GM19372 (cell line): ENCODE measurements at regions not wholly inside any gene's neighbourhood (a gene's known extent, or its start where the extent isn't known, plus 50 kb on each side); places are given as distances from the start of the nearest gene placed in this dataset.
"Not testable (repeated sequence)": the region's sequence is repeated elsewhere in the genome, so short reads cannot be mapped to it uniquely, and the experiment has no call there.

Source experiments
- ATAC-seq: cut with Tn5 transposase; IDR thresholded peaks from one replicate; pipeline ENCODE4 v1.9.1; 2021; ENCODE audit warnings: mild to moderate bottlenecking, low read depth, moderate library complexity; ENCODE audit not compliant: unreplicated experiment

DNA sequence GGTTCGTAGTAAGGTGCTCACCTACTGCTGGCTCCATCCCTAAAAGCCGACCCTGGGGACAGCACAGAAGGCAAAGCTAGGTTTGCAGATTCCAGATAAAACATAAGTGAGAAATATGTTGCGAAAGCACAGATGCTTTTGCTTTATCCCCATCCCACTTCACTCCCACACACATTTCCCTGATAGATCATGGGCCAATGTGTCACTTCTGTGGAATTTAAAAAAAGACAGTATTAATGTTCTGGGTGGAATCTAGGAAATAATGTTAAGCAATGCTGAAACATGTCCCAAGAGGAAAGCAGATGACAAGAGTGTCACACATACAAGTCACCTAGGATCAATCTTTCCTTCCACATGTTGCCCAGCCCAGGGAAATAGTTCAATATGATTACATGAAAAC, 661.0 kb upstream of the MIR17HG start:
- ATAC-seq = no peak

DNA sequence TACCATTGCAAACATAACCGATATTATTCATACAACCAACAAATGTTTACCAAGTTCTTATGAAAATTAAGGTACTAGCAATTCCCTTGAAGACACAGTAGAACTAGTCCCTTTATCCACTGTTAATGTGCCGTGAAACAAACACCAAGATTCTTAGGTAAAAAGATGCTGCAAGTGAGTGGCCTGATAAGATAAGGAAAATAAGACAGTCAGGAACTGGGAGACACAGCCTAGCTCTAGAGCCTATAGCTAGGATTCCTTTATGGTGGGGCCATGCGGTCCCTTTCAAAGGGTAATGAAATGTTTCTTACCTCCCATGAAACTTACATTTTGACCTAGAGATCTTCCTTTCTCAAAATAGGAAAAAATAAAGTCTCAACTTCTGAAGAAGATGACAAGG, 658.4 kb upstream of the MIR17HG start:
- ATAC-seq = no peak

DNA sequence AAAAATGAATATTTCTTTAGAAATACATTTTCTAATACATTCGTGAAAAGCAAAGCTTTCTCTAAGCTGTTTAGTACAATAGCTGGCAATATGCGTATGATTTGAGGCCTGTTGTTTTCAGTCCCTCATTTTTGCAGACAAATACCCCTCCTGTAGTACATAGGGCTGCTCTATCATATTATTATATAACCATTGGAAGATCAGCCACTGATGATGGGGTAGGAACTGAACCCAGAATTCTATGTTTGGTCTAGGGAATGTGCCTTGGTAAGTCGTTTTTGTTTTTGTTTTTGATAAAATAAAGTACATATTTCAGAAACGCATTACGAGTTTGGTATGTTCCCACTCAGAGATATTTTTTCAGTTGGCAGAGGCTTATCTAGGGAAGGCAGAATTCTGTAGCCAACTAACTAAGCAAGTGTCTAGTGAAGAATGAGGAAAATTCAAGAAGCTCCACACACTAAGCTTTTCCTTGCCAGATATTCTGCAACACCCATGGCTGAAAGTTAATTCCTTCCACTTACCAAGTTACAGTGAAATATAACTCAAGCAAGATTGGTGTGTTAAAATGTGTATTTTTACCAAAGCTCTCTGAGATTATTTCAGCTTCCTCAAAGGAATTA, 656.9 kb upstream of the MIR17HG start:
- no peak for ATAC-seq

DNA sequence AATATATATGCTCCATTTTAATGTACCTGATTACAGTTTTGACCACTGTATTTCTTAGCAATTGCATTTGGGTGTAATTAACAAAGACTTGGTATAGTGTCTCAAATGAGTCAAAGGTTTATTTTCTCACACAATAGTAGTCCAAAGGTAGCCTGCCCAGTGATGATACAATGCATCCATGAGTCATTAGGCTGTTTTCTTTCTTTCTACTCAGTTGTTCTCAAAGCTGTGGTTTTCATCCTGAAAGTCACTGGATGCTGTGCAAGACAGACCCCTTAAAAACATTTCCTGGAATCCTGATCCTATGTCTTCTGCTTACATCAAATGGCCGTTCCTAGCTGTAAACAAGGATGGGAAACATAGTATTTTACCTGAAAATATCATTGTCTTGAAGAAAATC, 651.2 kb upstream of the MIR17HG start:
- ATAC-seq = no peak

DNA sequence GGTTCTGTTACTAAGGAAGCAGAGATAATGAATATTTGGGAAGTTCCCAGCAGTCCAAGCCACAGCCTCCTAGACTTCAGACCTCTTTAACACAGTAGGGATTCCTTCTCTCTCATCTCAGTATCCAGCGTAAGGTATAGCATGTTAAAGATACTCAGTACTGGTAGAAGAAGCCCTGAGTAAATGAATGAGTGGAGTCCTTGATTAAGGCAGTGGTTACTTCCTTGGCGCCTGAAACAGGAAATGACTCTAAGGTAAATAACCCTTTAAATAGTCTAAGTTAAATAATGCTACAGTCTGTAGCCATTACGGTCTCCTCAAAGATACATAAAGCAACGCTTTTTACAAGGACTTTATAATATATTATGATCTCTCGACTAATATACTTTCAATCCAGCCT, 650.8 kb upstream of the MIR17HG start:
- ATAC-seq = no peak

DNA sequence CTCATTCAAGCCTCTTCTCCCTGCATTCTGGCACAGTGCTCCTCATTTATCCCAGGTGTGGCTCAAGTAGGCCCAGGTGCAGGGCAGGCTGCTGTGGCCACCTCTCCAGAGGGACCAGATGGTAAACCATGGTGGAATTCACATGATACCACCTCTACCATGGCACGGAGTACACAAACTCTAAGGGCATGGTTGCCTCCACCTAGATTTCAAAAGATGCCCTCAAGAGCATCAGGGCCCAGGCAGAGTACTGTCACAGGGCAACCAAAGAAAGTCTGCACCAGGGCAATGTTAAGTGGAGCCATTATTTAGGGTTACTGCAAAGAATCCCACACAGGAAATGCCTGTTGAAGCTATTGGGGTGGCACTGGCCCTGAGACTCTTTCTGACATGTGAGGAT, 647.1 kb upstream of the MIR17HG start:
- ATAC-seq = no peak

DNA sequence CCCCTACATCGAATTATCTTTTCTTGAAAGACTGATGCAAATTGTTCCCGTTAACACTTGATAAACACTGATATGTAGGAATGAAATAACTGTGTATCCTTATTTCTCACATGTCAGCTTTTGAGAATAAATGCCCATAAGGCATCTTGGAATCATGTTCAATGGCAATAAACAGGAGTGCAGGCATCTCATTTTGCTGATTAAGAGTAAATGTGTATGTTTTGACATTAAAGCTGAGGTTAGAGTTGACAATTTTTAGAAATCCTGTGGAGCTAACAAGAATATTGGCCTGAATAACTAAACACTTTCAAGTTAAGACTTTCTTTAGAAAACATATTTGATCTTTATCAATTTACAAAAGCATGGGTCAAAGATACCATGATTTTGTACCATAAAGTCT, 646.2 kb upstream of the MIR17HG start:
- no peak for ATAC-seq

DNA sequence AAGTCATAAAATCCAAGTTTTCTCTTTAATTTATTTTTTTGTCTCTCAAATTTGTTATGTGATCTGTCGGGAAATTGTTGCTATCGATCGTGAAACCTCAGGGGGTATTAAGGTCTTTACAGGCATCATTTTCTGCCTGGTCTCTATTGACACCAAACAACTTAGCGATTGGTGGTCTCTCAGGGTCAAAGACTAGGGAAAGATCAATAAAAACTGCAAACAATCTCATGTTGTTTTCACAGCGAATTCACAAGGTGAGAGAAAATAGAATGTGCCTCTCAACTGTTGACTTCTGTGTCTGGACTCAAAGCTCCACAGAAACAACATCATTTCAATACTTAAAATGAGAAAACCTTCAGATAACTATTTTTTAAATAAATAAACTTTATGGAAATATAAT, 645.4 kb upstream of the MIR17HG start:
- ATAC-seq = no peak

DNA sequence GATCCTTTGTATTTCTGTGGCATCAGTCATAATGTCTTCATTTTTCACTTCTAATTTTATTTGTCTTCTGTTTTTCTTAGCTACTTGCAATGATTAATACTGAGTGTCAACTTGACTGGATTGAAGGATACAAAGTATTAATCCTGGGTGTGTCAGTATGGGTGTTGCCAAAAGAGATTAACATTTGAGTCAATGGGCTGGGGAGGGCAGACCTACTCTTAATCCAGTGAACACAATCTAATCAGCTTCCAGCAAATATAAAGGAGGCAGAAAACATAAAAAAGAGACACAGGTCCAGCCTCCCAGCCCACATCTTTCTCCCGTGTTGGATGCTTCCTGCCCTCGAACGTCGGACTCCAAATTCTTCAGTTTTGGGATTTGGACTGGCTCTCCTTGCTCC, 640.9 kb upstream of the MIR17HG start:
- no peak for ATAC-seq

DNA sequence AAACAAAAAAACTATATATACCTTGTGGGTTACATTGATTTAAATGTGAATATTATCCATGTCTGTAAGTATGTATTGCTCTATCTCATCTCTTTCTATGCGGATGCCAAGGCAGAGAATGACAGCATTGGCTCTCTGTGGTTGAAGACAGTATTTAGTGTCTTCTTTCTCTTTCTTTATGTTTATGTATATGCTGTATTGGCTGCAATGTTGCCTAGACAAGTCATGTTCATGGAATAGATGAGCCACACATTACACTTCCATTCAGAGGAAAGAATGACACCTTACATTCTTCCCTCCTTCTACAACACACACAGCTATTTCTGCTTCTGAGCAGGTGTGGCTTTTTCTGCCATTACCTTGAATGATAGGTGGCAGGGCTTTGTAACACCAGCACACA, 639.4 kb upstream of the MIR17HG start:
- ATAC-seq = no peak

DNA sequence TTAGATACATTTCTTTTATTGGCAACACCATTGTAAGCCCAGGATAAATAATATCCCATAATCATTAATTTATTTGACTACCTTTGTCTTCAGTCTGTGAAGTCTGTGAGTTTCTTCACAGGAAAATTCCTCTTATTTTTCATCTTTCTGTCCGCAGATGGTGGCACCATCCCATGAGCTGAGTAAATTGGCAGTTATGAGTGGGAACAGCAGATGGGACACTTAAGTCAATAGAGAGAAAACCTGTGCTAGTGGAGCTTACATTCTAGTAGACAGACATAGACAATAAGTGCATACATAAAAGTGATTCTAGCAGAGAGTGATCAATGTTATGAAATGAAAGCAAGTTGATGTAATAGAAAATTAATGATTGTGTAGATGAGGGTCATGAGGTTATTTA, 638.2 kb upstream of the MIR17HG start:
- no peak for ATAC-seq

DNA sequence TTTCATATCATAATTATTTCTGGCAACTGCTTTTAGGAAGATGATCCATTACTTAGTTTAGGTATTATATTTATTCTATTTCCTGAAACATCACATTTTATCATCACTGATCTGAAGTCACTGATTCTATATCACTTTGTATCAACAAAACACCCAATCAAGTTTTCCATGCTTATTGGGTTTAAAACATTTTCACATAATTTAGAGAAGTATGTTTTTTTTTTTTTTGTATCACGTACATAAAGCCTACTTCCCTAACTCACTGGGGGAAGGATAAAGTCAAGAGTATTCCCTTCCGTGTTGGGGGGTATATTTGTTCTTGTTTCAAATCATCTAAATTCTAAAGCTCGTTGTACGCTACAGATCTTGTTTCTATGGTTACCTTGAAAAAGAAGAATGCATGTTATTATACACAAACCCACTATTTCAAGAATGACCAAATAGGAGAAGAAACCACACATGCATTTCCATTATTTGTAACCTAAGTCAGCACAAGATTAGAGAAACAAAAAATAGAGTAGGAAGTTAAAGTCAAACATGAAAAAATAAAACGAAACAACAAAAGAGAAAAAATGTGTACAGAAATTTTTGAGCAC, 637.2 kb upstream of the MIR17HG start:
- no peak for ATAC-seq

DNA sequence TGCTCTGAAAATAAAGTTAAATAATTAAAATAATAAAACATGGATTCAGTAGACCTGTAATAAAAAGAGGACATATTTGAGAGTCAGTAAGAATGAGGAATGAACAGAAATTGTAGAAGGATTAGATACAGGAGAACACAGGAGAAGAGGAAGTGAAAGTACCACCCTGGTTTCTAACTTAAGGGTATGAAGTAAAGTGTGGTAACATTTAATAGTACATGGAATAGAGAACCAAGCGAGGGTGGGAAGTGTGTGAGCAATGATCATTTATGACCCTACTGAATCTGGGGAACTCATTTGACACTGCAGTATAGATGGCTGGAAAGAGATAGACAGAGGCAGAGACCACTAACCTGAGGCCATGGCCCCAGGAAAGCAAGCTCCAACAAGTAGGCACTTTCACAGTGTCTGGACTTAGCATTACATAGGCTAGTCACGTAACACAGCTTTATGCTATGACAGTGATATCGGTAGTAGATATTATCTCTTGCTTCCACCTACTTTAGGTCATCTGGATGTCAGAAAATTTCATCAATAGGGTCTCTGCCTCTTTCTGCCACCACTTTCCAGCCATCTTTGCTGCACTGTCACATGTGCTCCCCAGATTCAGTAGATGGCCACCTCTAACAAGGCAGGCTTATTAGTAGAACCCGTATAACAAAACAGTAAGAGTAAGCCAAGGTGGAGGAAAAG, 633.9 kb upstream of the MIR17HG start:
- ATAC-seq = no peak

DNA sequence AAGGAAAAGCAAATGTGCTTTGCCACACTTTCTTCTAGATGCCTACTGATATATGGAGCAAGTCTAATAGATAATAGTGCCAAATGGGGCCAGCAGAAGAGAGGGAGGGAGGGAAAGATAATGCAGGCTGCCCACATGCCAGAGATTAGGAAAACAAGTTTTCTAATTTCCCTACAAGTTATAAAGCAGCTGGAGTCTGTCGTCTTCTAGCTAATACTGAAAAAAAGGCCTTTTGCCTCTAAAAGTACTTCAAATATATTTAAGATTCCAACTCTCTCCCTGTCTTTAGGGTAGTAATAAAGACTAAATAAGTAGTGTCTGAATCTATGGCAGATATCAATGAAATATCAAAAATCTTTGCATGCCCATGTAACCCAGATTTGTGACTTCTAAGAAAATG, 632.0 kb upstream of the MIR17HG start:
- ATAC-seq = no peak

DNA sequence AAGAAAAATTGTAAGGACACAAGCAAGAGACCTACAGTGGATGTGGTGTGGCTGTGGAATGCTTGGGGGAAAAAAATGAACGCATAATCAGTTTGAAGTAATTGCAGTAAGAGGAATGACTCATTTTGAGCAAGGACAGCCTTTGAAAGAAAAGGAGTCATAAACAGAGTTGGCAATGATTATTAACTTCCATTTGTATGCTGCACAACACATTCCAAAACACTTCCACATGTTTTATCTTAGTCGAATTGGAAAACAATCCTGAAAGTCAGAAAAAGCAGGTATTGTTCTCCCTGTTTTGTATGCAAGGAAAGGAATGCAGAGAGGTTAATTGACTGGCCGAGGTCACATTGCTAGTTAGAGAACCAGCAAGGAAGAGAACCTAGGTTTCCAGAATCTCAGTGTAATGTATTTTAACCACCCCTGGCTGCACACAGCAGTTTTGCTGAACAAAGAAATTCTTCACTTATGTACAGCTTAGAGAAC, 630.0 kb upstream of the MIR17HG start:
- ATAC-seq = no peak

DNA sequence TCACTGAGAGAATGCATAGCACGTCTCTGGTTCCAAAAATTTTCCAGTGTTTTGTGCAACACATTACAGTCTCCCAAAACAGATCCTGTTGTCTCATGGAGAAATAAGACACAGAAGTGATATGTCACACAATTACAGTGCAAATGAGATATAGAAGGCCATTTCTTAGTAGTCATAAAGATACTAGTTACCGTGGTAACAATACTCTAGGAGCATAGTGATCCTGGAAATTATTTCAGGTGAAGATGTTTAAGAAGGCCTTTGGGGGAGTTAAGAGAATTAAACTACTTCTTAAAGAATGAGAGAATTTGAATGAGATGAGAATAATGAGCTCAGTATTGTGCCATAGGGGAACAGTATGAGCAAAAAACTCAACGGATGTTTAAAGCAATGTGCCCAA, 628.0 kb upstream of the MIR17HG start:
- ATAC-seq = no peak

DNA sequence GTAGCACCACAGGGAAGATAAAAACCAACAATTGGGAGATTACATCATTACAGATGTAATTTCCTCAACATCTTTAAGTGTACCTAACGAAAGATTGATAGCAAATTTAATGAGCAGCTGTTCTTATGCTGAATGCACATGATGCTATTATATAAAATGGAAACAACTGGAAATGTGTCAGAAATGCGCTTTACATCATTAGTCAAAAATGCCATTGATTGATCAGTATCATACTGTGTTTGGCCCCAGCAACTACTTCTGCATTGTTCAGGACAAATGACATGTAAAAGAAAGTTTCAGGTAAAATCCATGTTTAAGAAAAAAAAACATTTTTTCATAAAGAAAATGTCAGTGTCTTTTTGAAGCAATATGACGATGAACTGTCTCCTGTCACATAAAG, 625.5 kb upstream of the MIR17HG start:
- no peak for ATAC-seq

DNA sequence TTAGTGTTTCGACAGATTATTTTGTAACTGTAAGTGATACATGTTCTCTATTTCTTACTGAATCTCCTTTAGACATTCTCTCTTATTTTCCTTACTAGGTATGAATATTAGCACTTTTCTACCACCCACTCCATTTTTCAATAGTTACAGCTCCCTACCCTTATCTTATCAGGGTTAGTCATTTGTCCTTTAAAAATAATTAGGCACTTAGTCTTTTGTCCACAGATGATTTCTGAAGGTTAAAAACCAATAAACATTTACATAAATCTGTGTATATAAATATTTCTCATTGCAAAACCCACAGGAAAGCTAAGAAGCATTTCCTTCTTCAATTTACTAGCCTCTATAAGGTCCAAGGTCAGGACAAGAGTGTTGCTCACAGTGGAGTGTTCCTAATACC, 624.1 kb upstream of the MIR17HG start:
- no peak for ATAC-seq

DNA sequence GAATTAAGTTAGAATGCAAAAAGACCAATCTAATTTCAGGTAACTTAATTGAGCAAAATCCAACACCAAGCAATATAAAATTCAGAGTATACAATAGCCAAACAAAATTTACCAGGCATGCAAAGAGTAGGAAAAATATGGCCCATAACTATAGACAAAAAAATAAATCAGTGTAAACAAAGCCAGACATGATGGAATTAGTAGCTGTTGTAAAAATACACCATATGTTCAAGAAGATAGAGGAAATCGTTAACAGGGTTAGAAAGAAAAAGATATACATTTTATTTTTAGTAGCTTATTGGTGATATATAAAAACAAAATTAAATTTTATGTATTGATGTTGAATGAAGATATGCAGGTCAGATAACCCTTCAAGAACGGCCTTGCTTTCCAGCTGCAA, 621.1 kb upstream of the MIR17HG start:
- ATAC-seq = no peak

DNA sequence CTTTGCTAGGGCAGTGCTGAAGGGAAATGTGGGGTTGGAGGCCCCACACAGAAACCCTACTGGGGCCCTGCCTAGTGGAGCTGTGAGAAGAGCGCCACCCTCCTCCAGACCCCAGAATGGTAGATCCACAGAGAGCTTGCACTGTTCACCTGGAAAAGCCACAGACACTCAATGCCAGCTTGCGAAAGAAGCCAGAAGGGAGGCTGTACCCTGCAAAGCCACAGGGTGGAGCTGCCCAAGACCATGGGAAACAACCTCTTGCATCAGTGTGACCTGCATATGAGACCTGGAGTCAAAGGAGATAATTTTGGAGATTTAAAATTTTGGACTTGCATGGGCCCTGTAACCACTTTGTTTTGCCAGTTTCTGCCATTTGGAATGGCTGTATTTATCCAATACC, 615.4 kb upstream of the MIR17HG start:
- no peak for ATAC-seq

DNA sequence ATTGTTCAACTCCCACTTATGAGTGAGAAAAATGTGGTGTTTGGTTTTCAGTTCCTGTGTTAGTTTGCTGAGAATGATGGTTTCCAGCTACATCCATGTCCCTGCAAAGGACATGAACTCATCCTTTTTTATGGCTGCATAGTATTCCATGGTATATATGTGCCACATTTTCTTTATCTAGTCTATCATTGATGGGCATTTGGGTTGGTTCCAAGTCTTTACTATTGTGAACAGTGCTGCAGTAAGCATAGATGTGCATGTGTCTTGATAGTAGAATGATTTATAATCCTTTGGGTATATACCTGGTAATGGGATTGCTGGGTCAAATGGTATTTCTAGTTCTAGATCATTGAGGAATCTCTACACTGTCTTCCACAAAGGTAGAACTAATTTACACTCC, 613.0 kb upstream of the MIR17HG start:
- not testable (repeated sequence) for ATAC-seq

DNA sequence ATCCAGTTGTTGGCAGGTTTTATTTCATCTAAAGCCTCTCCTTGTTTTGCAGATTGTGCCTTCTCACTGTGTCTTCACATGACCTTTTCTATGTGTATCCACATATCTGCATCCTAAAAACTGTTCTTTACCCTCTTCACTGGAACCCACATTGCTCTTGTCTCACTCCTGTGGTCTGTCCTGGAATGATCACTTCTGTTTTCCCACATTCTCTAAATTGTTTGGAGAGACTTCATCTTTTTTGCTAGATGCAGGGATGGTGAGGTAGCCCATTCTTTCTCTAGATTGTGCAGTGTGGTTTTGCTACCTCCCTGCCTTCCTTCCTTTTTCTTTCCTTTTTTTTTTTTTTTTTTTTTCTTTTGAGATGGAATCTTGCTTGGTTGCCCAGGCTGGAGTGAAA, 608.6 kb upstream of the MIR17HG start:
- ATAC-seq = no peak
